ENCODE measurements at regions not wholly inside any gene's neighbourhood (a gene's known extent, or its start where the extent isn't known, plus 50 kb on each side); places are given as distances from the start of the nearest gene placed in this dataset.

GRCh38 chr12:107163413-107163812 is 70.1 kb upstream of the CRY1 start:
- no peak overlapping the region for H3K4me2 ChIP-seq (ENCODE audit: extremely low read depth, insufficient read depth, low read length)
- H3K9ac ChIP-seq (ENCODE audit: insufficient read depth, low read length): no peak overlapping the region
- H3K27me3 ChIP-seq (ENCODE audit: control insufficient read depth, insufficient read depth, low read length): no peaks in the 10 kb centered on the region
- H3K4me1 ChIP-seq (ENCODE audit: control insufficient read depth, extremely low read depth, insufficient read depth, low read length): no peaks in the 10 kb centered on the region
- TF ChIP-seq CTCF (conservative IDR thresholded peaks at IDR 0.05 in 1 of 2, IDR thresholded peaks at IDR 0.05 in 1 of 2; ENCODE audit: low read depth in 1 of 2, low read length in 2 of 2) (no peak), EZH2 (IDR thresholded peaks at IDR 0.05; ENCODE audit: low read length, missing control alignments) (no peak)
- H3K4me3 ChIP-seq (replicated peaks in 1 of 4; ENCODE audit: control extremely low read depth in 1 of 4, insufficient read depth in 1 of 4, low read depth in 3 of 4, low read length in 4 of 4): no peak overlapping the region
- no peak overlapping the region for H3K27ac ChIP-seq (ENCODE audit: insufficient read depth, low read length)
- no peaks in the 10 kb centered on the region for H3K79me2 ChIP-seq (ENCODE audit: control insufficient read depth, insufficient read depth, low read length)
- no peaks in the 10 kb centered on the region for H3K9me3 ChIP-seq (ENCODE audit: control insufficient read depth, insufficient read depth, low read depth, low read length)
- no peaks in the 10 kb centered on the region for H3K36me3 ChIP-seq (ENCODE audit: control insufficient read depth, insufficient read depth, low read length)
- H4K20me1 ChIP-seq (ENCODE audit: control insufficient read depth, extremely low read depth, insufficient read depth, low read length): no peaks in the 10 kb centered on the region
- DNase-seq (ENCODE audit: low read depth in 2 of 2): no peak
- no peak overlapping the region for H2AFZ ChIP-seq (ENCODE audit: low read length)

- Histone ChIP-seq H3K79me2 (ENCODE audit: control insufficient read depth, insufficient read depth, low read length) (no peaks in the 10 kb centered on the region), H3K9ac (ENCODE audit: insufficient read depth, low read length) (no peak overlapping the region), H2AFZ (ENCODE audit: low read length) (no peak overlapping the region), H3K4me1 (ENCODE audit: control insufficient read depth, extremely low read depth, insufficient read depth, low read length) (no peaks in the 10 kb centered on the region), H3K4me3 (replicated peaks in 1 of 4; ENCODE audit: control extremely low read depth in 1 of 4, insufficient read depth in 1 of 4, low read depth in 3 of 4, low read length in 4 of 4) (no peak overlapping the region), H3K9me3 (ENCODE audit: control insufficient read depth, insufficient read depth, low read depth, low read length) (no peaks in the 10 kb centered on the region), H3K36me3 (ENCODE audit: control insufficient read depth, insufficient read depth, low read length) (no peaks in the 10 kb centered on the region), H3K4me2 (ENCODE audit: extremely low read depth, insufficient read depth, low read length) (no peak overlapping the region), H3K27ac (ENCODE audit: insufficient read depth, low read length) (no peak overlapping the region), H3K27me3 (ENCODE audit: control insufficient read depth, insufficient read depth, low read length) (no peaks in the 10 kb centered on the region), H4K20me1 (ENCODE audit: control insufficient read depth, extremely low read depth, insufficient read depth, low read length) (no peaks in the 10 kb centered on the region)
- DNase-seq (ENCODE audit: low read depth in 2 of 2): no peak
- TF ChIP-seq EZH2 (IDR thresholded peaks at IDR 0.05; ENCODE audit: low read length, missing control alignments) (no peak), CTCF (conservative IDR thresholded peaks at IDR 0.05 in 1 of 2, IDR thresholded peaks at IDR 0.05 in 1 of 2; ENCODE audit: low read depth in 1 of 2, low read length in 2 of 2) (no peak)
Measured at GRCh38 chr12:107164392-107164791, 71.0 kb upstream of the CRY1 start.

GRCh38 chr12:107165581-107165980 is 72.2 kb upstream of the CRY1 start:
- no peak overlapping the region for H2AFZ ChIP-seq (ENCODE audit: low read length)
- no peaks in the 10 kb centered on the region for H3K36me3 ChIP-seq (ENCODE audit: control insufficient read depth, insufficient read depth, low read length)
- H3K9ac ChIP-seq (ENCODE audit: insufficient read depth, low read length): no peak overlapping the region
- no peaks in the 10 kb centered on the region for H4K20me1 ChIP-seq (ENCODE audit: control insufficient read depth, extremely low read depth, insufficient read depth, low read length)
- no peaks in the 10 kb centered on the region for H3K4me1 ChIP-seq (ENCODE audit: control insufficient read depth, extremely low read depth, insufficient read depth, low read length)
- H3K27me3 ChIP-seq (ENCODE audit: control insufficient read depth, insufficient read depth, low read length): no peaks in the 10 kb centered on the region
- DNase-seq (ENCODE audit: low read depth in 2 of 2): no peak
- no peaks in the 10 kb centered on the region for H3K79me2 ChIP-seq (ENCODE audit: control insufficient read depth, insufficient read depth, low read length)
- H3K9me3 ChIP-seq (ENCODE audit: control insufficient read depth, insufficient read depth, low read depth, low read length): no peaks in the 10 kb centered on the region
- H3K4me2 ChIP-seq (ENCODE audit: extremely low read depth, insufficient read depth, low read length): no peak overlapping the region
- H3K27ac ChIP-seq (ENCODE audit: insufficient read depth, low read length): no peak overlapping the region
- H3K4me3 ChIP-seq (replicated peaks in 1 of 4; ENCODE audit: control extremely low read depth in 1 of 4, insufficient read depth in 1 of 4, low read depth in 3 of 4, low read length in 4 of 4): no peak overlapping the region
- TF ChIP-seq EZH2 (IDR thresholded peaks at IDR 0.05; ENCODE audit: low read length, missing control alignments): no peak
- TF ChIP-seq CTCF (conservative IDR thresholded peaks at IDR 0.05 in 1 of 2, IDR thresholded peaks at IDR 0.05 in 1 of 2; ENCODE audit: low read depth in 1 of 2, low read length in 2 of 2): no peak

All from fibroblast of lung (primary cell).